ENCODE measurements at regions not wholly inside any gene's neighbourhood (a gene's known extent, or its start where the extent isn't known, plus 50 kb on each side); places are given as distances from the start of the nearest gene placed in this dataset.

DNA sequence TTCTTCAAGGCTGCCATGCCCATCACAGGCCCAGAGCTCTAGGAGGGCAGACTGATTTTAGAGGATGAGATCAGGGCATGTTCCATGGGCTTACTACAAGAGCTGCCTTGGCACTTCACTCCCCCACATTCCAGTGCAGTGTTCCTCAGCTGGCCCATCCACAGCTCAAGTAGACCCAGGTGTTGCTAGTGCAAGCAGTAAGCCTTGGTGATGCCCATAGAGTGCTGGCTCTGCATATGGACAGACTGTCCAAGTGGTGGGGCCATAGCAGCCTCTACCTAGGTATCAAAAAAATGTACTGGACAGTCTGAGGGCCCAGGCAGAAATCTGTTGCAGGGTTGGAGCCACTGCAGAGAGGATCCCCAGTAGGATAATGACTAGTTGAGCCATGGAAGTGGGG lies 366.6 kb downstream of the FGF10 start:
- H3K4me3 ChIP-seq: no peak overlapping the region
- no peak overlapping the region for H3K27ac ChIP-seq
- intact Hi-C loops (cut with DNase I; ENCODE audit: low total_unique reads): no loop called here
- no peaks in the 10 kb centered on the region for H3K9me3 ChIP-seq
- H3K36me3 ChIP-seq: no peaks in the 10 kb centered on the region
- TF ChIP-seq, protein P1, sequence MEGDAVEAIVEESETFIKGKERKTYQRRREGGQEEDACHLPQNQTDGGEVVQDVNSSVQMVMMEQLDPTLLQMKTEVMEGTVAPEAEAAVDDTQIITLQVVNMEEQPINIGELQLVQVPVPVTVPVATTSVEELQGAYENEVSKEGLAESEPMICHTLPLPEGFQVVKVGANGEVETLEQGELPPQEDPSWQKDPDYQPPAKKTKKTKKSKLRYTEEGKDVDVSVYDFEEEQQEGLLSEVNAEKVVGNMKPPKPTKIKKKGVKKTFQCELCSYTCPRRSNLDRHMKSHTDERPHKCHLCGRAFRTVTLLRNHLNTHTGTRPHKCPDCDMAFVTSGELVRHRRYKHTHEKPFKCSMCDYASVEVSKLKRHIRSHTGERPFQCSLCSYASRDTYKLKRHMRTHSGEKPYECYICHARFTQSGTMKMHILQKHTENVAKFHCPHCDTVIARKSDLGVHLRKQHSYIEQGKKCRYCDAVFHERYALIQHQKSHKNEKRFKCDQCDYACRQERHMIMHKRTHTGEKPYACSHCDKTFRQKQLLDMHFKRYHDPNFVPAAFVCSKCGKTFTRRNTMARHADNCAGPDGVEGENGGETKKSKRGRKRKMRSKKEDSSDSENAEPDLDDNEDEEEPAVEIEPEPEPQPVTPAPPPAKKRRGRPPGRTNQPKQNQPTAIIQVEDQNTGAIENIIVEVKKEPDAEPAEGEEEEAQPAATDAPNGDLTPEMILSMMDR (IDR thresholded peaks at IDR 0.05): no peak
- no peak for TF ChIP-seq EP300 (IDR thresholded peaks at IDR 0.05; ENCODE audit: low read depth)
- no peak for TF ChIP-seq POLR2A (IDR thresholded peaks at IDR 0.05)
- no peak for TF ChIP-seq POLR2AphosphoS5 (IDR thresholded peaks at IDR 0.05)
- H3K4me1 ChIP-seq: no peaks in the 10 kb centered on the region
- no peak for DNase-seq
- in situ Hi-C loops (cut with MboI; ENCODE audit: low pct_ligation_motif_present in 1 of 4, low pct_unique_long_range_greater_than_20kb in 1 of 4, low sequenced_read_pairs in 3 of 4): no loop called here
- H3K27me3 ChIP-seq: no peaks in the 10 kb centered on the region

DNA sequence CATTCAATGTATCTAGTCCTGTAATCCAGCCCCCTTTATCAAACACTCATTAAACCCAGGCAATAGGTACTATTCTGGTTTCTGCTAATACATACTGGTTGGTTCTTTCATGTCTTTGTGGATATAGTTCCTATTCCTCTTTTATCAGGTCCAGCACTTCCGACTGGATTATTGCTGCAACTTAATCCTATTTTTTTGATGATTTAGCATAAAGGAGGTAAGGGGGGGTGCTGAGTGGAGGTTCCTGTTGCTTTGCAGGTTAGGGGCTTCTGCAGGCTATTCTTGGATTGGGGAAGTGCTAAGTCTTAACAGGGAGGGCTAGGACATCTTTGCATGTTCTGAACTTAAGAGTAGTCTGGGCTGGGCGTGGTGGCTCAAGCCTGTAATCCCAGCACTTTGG lies 377.7 kb downstream of the FGF10 start:
- DNase-seq: no peak
- TF ChIP-seq, protein P1 (IDR thresholded peaks at IDR 0.05): no peak
- TF ChIP-seq EP300 (IDR thresholded peaks at IDR 0.05; ENCODE audit: low read depth) (no peak), POLR2A (IDR thresholded peaks at IDR 0.05) (no peak), POLR2AphosphoS5 (IDR thresholded peaks at IDR 0.05) (no peak)
- Histone ChIP-seq H3K9me3 (no peaks in the 10 kb centered on the region), H3K4me3 (no peak overlapping the region), H3K27ac (no peak overlapping the region), H3K27me3 (no peaks in the 10 kb centered on the region), H3K4me1 (no peaks in the 10 kb centered on the region), H3K36me3 (no peaks in the 10 kb centered on the region)
- intact Hi-C loops (cut with DNase I; ENCODE audit: low total_unique reads): no loop called here
- in situ Hi-C loops (cut with MboI; ENCODE audit: low pct_ligation_motif_present in 1 of 4, low pct_unique_long_range_greater_than_20kb in 1 of 4, low sequenced_read_pairs in 3 of 4): no loop called here
- 54 to 78% methylated on average over 2 of the region's 2 CpGs for WGBS, 2 donors (ENCODE audit: low coverage in 1 of 2)

DNA sequence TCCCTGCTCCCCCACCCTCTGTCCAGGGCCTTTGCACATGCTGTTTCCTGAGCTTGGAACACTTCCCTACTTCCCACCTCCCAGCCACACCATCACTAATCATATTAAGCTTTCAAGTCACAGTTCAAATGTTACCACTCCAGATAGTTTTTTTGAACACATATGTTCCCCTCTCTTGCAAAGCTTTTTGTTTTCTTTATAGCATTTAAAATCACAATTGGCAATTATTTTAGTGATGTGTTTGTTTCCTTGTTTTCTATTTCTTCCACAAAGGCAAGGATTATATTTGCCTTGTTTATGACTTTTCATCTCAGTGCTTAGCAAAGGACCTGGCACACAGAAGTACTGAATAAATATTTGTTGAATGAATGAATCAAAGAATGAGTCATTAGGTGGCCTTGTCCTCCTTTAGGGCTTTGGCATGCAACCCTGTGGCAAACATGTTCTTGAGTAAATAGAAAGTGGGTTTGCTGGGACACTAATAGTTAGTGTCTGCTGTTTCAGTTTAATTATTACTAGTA lies 386.8 kb downstream of the FGF10 start:
- Histone ChIP-seq H3K4me3 (no peak overlapping the region), H3K27ac (no peak overlapping the region), H3K27me3 (no peaks in the 10 kb centered on the region), H3K36me3 (no peaks in the 10 kb centered on the region), H3K4me1 (no peaks in the 10 kb centered on the region), H3K9me3 (no peaks in the 10 kb centered on the region)
- TF ChIP-seq POLR2A (IDR thresholded peaks at IDR 0.05) (no peak), POLR2AphosphoS5 (IDR thresholded peaks at IDR 0.05) (no peak), EP300 (IDR thresholded peaks at IDR 0.05; ENCODE audit: low read depth) (no peak)
- TF ChIP-seq, protein P1 (IDR thresholded peaks at IDR 0.05): no peak
- no peak for DNase-seq
- in situ Hi-C loops (cut with MboI; ENCODE audit: low pct_ligation_motif_present in 1 of 4, low pct_unique_long_range_greater_than_20kb in 1 of 4, low sequenced_read_pairs in 3 of 4): no loop called here
- intact Hi-C loops (cut with DNase I; ENCODE audit: low total_unique reads): no loop called here

DNA sequence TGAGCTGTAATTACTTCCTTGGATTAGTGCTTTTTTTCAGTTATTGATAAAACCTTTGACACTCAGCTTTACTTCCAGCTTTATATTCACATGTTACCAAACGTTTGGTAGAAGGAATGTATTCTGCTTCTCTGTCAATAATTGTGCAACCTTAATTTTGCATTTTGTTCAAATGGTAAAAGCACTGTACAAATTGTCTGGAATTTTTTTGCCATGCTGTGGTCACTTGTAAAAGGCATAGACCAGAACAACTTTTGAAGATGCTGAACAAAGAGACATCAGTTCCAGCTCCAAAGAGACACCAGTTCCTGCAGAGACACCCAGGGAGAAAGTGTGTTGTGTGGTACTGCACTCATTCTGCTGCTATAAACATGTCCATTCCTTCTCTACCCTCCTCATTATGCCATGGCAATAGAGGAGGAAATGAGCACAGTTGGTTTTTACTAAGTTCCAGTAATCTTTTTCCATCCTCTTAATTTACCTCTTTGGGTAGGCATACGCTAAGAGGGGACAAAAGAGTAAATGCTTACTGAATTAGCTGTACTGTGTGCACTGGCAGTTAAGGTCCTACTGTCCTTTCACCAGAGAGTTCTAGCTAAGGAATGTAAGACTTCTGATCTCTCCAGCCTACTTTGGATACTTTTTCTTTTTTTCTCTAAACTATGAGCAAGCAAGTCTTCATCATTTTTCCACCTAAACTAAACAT lies 387.4 kb downstream of the FGF10 start:
- H3K36me3 ChIP-seq: no peaks in the 10 kb centered on the region
- no peak overlapping the region for H3K4me3 ChIP-seq
- H3K9me3 ChIP-seq: no peaks in the 10 kb centered on the region
- 59% methylated on average over 2 of the region's 2 CpGs for WGBS, 2 donors (ENCODE audit: low coverage in 1 of 2)
- DNase-seq: no peak
- intact Hi-C loops (cut with DNase I; ENCODE audit: low total_unique reads) (no loop called here), in situ Hi-C loops (cut with MboI; ENCODE audit: low pct_ligation_motif_present in 1 of 4, low pct_unique_long_range_greater_than_20kb in 1 of 4, low sequenced_read_pairs in 3 of 4) (no loop called here)
- H3K27ac ChIP-seq: no peak overlapping the region
- no peaks in the 10 kb centered on the region for H3K4me1 ChIP-seq
- TF ChIP-seq EP300 (IDR thresholded peaks at IDR 0.05; ENCODE audit: low read depth): no peak
- no peak for TF ChIP-seq POLR2AphosphoS5 (IDR thresholded peaks at IDR 0.05)
- TF ChIP-seq, protein P1 (IDR thresholded peaks at IDR 0.05): no peak
- no peak for TF ChIP-seq POLR2A (IDR thresholded peaks at IDR 0.05)
- no peaks in the 10 kb centered on the region for H3K27me3 ChIP-seq
